Astrocyte (in vitro differentiated cells and primary cell): ENCODE measurements at regions not wholly inside any gene's neighbourhood (a gene's known extent, or its start where the extent isn't known, plus 50 kb on each side); places are given as distances from the start of the nearest gene placed in this dataset.

Experiments used
- CTCF ChIP-seq: IDR thresholded peaks from 2 replicates; pipeline ENCODE4 v1.5.1; 2011; ENCODE audit warnings: low read depth, mild to moderate bottlenecking, inconsistent platforms, low read length, moderate library complexity; ENCODE audit not compliant: insufficient read depth
- EZH2 ChIP-seq: IDR thresholded peaks from 2 replicates; pipeline ENCODE4 v1.6.1; 2012; ENCODE audit warnings: mild to moderate bottlenecking, low read length, inconsistent platforms; ENCODE audit not compliant: insufficient read depth

DNA sequence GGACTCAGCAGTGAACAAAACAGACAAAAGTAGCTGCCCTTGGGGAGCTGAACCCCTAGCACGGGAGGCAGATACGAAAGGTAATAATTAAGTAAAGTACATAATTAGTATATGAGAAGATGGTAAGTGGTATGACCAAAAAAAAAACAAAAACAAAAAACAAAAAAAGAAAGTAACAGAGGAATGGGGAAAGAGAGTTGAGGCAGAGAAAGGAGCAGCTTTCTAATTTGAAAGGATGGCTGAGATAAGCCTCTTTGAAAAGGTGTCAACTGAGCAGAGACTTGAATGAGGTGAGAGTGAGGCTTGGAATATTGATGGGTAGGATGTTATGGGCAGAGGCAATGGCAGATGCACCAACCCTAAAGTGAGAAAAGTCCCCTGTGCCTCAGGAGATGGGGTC lies 69.7 kb downstream of the CARTPT start:
- TF ChIP-seq CTCF (no peak), EZH2 (no peak)
